AG08395 (cell line): ENCODE measurements at regions not wholly inside any gene's neighbourhood (a gene's known extent, or its start where the extent isn't known, plus 50 kb on each side); places are given as distances from the start of the nearest gene placed in this dataset.

Source experiments
- DNase-seq: peaks from one replicate; pipeline ENCODE4 v3.0.0; 2012; ENCODE audit warnings: mixed read lengths, low spot score

DNA sequence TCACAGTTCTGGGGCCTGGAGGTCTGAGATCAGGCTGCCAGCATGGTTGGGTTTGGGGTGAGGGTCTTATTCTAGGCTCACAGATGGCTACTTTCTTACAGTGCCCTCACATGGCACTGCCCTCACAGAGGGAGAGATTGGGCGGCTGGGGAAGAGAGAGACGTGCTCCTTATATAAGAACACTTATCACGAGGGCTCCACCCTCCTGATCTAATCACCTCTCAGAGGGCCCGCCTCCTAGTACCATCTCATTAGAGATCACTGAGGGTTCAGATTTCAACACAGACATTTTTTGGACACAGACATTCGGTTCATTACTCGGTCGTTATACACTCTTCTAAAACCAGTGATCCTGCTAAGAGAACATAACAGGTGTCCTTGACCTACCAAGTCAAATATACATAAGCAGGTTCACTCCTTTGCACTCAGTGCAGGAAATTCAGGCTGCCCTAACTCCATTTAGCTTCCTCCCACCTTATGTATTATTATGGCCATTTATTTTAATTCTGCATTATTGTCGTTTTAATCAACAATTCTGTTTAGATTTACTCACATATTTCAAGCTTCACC lies 121.7 kb downstream of the ICE1 start:
- no peak for DNase-seq

- no peak for DNase-seq
These were observed 120.2 kb downstream of the ICE1 start for GRCh38 chr5:5542654-5543053.

DNA sequence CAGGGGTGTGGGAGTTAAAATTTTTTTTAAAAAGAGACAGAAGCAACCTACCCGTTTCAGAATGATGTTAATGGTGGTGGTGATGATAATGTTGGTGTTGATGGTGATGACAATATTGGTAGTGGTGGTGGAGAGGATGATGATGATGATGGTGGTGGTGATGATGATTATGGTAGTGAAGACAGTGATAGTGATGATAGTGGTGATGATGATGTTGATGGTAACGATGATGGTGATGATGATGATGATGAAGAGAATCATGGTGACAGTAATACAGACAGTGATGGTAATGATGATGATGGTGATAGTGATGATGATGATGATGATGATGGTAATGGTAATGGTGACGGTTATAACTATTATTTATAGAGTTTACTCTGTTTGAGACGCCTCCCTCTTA lies 117.6 kb downstream of the ICE1 start:
- DNase-seq = no peak
